ENCODE measurements at regions not wholly inside any gene's neighbourhood (a gene's known extent, or its start where the extent isn't known, plus 50 kb on each side); places are given as distances from the start of the nearest gene placed in this dataset.
A peak's percentile ranks its signal among the peaks of the same experiment; 100 is the strongest.

DNA sequence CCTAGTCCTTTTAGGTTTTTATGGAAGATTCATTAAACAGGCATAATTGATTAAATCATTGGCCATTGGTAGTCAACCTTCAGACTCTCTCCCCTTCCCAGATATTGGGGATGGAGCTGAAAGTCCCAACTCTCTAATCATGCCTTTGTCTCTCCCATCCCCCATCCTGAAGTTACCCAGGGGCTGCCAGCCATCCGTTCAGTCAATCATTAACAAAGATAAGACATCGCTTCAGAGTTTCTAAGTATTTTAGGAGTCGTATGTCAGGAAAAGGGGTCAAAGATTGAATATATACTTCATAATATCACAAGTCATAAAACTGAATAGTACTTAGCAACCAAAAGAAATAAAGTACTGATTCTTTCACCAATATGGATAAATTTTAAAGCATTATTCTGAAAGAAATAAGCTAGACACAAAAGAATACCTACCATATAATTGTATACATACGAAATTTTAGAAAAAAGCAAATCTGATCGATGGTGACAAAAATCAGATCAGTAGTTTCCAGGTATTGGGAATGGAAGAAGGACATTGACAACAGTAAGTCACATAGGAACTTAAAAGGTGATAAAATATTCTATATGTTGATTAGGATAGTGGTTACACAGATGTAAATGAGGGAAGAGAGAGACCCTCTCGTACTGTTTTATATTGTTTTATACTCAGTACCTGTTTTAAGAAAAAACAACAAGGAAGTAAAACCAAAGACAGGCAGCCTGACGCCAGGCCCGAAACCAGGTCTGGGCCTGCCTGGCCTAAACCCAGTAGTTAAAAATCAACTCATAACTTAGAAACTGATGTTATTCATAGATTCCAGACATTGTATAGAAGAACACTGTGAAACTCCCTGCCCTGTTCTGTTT is 414.4 kb downstream of the DAD1 start:
- no peaks in the 10 kb centered on the region for H3K36me3 ChIP-seq (replicated peaks in 1 of 2; ENCODE audit: control insufficient read depth in 1 of 2, insufficient read depth in 2 of 2, low read length in 2 of 2)
- H3K9me3 ChIP-seq (replicated peaks in 1 of 2; ENCODE audit: control insufficient read depth in 1 of 2, insufficient read depth in 1 of 2, low read length in 2 of 2) = no peaks in the 10 kb centered on the region
- DNase-seq = no peak
- H3K4me3 Mint-ChIP-seq = no peak overlapping the region
- peaks cover 6 to 11% (median 8%) of the 10 kb centered on the region in 3 donors for H3K27me3 Mint-ChIP-seq (ENCODE audit: low read depth in 3 of 3)
- peaks cover 3 to 8% of the 10 kb centered on the region in 2 donors for H3K27me3 ChIP-seq (ENCODE audit: control insufficient read depth in 2 of 2, insufficient read depth in 2 of 2, low read length in 2 of 2)
- no peaks in the 10 kb centered on the region for H3K4me1 ChIP-seq (ENCODE audit: control insufficient read depth in 1 of 2, insufficient read depth in 2 of 2, low read length in 2 of 2)
- no peaks in the 10 kb centered on the region for H3K79me2 ChIP-seq (ENCODE audit: insufficient read depth, low read length)
- H3K4me1 Mint-ChIP-seq = peaks cover 7% of the 10 kb centered on the region
- H3K4me2 ChIP-seq (replicated peaks; ENCODE audit: extremely low read depth, low read length, poor library complexity, severe bottlenecking) = no peak overlapping the region
- no peak overlapping the region for H3K4me3 ChIP-seq (replicated peaks in 1 of 3; ENCODE audit: low read depth in 2 of 3, low read length in 3 of 3)
- H3K9me3 Mint-ChIP-seq = no peaks in the 10 kb centered on the region
- H3K27ac ChIP-seq (ENCODE audit: low read depth in 1 of 2, low read length in 2 of 2) = no peak overlapping the region
- intact Hi-C loops (cut with micrococcal nuclease) = no loop called here
- no peak overlapping the region for H3K9ac ChIP-seq (ENCODE audit: insufficient read depth, low read length, poor library complexity, severe bottlenecking)
- no peak overlapping the region for H3K27ac Mint-ChIP-seq
- WGBS (ENCODE audit: insufficient coverage) = 100% methylated on average over 2 of the region's 8 CpGs
- TF ChIP-seq, protein P1, sequence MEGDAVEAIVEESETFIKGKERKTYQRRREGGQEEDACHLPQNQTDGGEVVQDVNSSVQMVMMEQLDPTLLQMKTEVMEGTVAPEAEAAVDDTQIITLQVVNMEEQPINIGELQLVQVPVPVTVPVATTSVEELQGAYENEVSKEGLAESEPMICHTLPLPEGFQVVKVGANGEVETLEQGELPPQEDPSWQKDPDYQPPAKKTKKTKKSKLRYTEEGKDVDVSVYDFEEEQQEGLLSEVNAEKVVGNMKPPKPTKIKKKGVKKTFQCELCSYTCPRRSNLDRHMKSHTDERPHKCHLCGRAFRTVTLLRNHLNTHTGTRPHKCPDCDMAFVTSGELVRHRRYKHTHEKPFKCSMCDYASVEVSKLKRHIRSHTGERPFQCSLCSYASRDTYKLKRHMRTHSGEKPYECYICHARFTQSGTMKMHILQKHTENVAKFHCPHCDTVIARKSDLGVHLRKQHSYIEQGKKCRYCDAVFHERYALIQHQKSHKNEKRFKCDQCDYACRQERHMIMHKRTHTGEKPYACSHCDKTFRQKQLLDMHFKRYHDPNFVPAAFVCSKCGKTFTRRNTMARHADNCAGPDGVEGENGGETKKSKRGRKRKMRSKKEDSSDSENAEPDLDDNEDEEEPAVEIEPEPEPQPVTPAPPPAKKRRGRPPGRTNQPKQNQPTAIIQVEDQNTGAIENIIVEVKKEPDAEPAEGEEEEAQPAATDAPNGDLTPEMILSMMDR (IDR thresholded peaks at IDR 0.05) = no peak
- H2AFZ ChIP-seq (ENCODE audit: insufficient read depth, low read depth, low read length, poor library complexity, severe bottlenecking) = no peak overlapping the region
- no peaks in the 10 kb centered on the region for H3K36me3 Mint-ChIP-seq
- no peaks in the 10 kb centered on the region for H4K20me1 ChIP-seq (ENCODE audit: insufficient read depth, low read length)

DNA sequence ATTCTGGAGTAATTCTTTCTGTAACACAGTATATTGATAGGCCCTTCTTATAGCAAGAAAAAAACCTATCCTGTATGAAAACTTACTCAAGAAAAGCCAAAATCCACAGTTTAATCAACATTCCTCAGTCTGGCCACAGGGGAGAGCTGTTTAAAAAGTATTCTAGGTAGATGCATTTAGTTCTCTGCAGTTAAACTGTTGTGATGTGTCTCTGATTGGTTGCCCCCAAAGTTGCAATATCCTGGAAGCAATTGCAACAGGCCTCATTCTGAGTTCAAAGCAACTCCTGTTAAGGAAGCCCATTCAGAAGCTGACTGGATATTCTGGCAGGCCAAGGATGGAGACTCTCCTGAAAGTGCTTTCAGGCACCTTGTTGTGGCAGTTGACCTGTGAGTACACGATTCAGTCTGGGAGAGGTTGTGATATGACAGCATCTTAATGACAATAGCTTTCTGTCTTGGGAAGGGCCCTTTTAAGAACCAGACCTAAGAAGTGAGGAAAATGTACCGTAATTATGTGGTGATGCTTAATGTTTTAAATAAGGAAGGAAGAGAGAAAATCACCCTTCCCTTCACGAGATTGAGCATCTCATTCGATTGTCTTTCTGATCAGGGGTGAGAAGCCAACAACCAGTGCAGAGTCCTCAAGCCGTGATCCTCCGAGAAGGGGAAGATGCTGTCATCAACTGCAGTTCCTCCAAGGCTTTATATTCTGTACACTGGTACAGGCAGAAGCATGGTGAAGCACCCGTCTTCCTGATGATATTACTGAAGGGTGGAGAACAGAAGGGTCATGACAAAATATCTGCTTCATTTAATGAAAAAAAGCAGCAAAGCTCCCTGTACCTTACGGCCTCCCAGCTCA is 420.7 kb downstream of the DAD1 start:
- WGBS (ENCODE audit: insufficient coverage) = 80% methylated on average over 5 of the region's 8 CpGs
- H4K20me1 ChIP-seq (ENCODE audit: insufficient read depth, low read length) = no peaks in the 10 kb centered on the region
- no peak overlapping the region for H3K27ac ChIP-seq (ENCODE audit: low read depth in 1 of 2, low read length in 2 of 2)
- Mint-ChIP-seq H3K4me1 (no peaks in the 10 kb centered on the region), H3K27ac (peak overlapping the region in 1 of 7 donors; percentile 19), H3K4me3 (no peak overlapping the region), H3K27me3 (ENCODE audit: low read depth in 3 of 3) (peaks cover 0 to 2% (median 0%) of the 10 kb centered on the region in 3 donors), H3K9me3 (no peaks in the 10 kb centered on the region), H3K36me3 (no peaks in the 10 kb centered on the region)
- intact Hi-C loops (cut with micrococcal nuclease) = no loop called here
- TF ChIP-seq, protein P1 (IDR thresholded peaks at IDR 0.05) = no peak
- no peaks in the 10 kb centered on the region for H3K4me1 ChIP-seq (ENCODE audit: control insufficient read depth in 1 of 2, insufficient read depth in 2 of 2, low read length in 2 of 2)
- H3K4me3 ChIP-seq (replicated peaks in 1 of 3; ENCODE audit: low read depth in 2 of 3, low read length in 3 of 3) = no peak overlapping the region
- H3K36me3 ChIP-seq (replicated peaks in 1 of 2; ENCODE audit: control insufficient read depth in 1 of 2, insufficient read depth in 2 of 2, low read length in 2 of 2) = no peaks in the 10 kb centered on the region
- H2AFZ ChIP-seq (ENCODE audit: insufficient read depth, low read depth, low read length, poor library complexity, severe bottlenecking) = no peak overlapping the region
- H3K4me2 ChIP-seq (replicated peaks; ENCODE audit: extremely low read depth, low read length, poor library complexity, severe bottlenecking) = no peak overlapping the region
- DNase-seq = no peak
- no peaks in the 10 kb centered on the region for H3K9me3 ChIP-seq (replicated peaks in 1 of 2; ENCODE audit: control insufficient read depth in 1 of 2, insufficient read depth in 1 of 2, low read length in 2 of 2)
- no peak overlapping the region for H3K9ac ChIP-seq (ENCODE audit: insufficient read depth, low read length, poor library complexity, severe bottlenecking)
- H3K79me2 ChIP-seq (ENCODE audit: insufficient read depth, low read length) = no peaks in the 10 kb centered on the region
- H3K27me3 ChIP-seq (ENCODE audit: control insufficient read depth in 2 of 2, insufficient read depth in 2 of 2, low read length in 2 of 2) = no peaks in the 10 kb centered on the region

Measured in CD14-positive monocyte (primary cell).